ENCODE measurements at regions not wholly inside any gene's neighbourhood (a gene's known extent, or its start where the extent isn't known, plus 50 kb on each side); places are given as distances from the start of the nearest gene placed in this dataset.

DNA sequence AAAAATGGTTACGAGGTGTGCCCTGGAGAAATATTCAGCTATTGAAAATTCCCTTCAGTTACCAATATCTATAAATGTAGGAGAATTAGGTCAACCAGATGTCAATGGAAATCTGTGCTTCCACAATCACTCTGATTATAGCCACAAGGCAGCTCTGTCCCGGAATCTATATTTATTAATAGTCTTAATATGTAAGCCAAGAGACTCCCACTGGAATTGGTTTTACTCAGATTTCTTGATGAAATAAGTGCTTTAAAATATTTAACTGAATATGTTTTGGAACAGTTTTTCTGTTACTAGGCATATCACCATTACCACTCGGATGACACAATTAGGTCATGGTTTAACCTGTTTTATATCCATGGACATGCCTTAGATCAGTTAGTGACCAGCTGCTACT lies 169.6 kb downstream of the POM121L12 start:
- in situ Hi-C loops (cut with HindIII; ENCODE audit: extremely low pct_ligation_motif_present, low pct_unique_long_range_greater_than_20kb) (no loop called here), intact Hi-C loops (cut with micrococcal nuclease; ENCODE audit: unreplicated experiment) (no loop called here)
- TF ChIP-seq NR2F2 (IDR thresholded peaks at IDR 0.05; ENCODE audit: borderline replicate concordance, low read depth): no peak
- no peak for TF ChIP-seq ZNF597 (CRISPR knock-in tag; IDR thresholded peaks at IDR 0.05)
- no peak for TF ChIP-seq BRD4 (CRISPR knock-in tag; IDR thresholded peaks at IDR 0.05)
- TF ChIP-seq, protein P1, sequence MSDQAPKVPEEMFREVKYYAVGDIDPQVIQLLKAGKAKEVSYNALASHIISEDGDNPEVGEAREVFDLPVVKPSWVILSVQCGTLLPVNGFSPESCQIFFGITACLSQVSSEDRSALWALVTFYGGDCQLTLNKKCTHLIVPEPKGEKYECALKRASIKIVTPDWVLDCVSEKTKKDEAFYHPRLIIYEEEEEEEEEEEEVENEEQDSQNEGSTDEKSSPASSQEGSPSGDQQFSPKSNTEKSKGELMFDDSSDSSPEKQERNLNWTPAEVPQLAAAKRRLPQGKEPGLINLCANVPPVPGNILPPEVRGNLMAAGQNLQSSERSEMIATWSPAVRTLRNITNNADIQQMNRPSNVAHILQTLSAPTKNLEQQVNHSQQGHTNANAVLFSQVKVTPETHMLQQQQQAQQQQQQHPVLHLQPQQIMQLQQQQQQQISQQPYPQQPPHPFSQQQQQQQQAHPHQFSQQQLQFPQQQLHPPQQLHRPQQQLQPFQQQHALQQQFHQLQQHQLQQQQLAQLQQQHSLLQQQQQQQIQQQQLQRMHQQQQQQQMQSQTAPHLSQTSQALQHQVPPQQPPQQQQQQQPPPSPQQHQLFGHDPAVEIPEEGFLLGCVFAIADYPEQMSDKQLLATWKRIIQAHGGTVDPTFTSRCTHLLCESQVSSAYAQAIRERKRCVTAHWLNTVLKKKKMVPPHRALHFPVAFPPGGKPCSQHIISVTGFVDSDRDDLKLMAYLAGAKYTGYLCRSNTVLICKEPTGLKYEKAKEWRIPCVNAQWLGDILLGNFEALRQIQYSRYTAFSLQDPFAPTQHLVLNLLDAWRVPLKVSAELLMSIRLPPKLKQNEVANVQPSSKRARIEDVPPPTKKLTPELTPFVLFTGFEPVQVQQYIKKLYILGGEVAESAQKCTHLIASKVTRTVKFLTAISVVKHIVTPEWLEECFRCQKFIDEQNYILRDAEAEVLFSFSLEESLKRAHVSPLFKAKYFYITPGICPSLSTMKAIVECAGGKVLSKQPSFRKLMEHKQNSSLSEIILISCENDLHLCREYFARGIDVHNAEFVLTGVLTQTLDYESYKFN (CRISPR knock-in tag; conservative IDR thresholded peaks at IDR 0.05): no peak
- TF ChIP-seq, protein P2, sequence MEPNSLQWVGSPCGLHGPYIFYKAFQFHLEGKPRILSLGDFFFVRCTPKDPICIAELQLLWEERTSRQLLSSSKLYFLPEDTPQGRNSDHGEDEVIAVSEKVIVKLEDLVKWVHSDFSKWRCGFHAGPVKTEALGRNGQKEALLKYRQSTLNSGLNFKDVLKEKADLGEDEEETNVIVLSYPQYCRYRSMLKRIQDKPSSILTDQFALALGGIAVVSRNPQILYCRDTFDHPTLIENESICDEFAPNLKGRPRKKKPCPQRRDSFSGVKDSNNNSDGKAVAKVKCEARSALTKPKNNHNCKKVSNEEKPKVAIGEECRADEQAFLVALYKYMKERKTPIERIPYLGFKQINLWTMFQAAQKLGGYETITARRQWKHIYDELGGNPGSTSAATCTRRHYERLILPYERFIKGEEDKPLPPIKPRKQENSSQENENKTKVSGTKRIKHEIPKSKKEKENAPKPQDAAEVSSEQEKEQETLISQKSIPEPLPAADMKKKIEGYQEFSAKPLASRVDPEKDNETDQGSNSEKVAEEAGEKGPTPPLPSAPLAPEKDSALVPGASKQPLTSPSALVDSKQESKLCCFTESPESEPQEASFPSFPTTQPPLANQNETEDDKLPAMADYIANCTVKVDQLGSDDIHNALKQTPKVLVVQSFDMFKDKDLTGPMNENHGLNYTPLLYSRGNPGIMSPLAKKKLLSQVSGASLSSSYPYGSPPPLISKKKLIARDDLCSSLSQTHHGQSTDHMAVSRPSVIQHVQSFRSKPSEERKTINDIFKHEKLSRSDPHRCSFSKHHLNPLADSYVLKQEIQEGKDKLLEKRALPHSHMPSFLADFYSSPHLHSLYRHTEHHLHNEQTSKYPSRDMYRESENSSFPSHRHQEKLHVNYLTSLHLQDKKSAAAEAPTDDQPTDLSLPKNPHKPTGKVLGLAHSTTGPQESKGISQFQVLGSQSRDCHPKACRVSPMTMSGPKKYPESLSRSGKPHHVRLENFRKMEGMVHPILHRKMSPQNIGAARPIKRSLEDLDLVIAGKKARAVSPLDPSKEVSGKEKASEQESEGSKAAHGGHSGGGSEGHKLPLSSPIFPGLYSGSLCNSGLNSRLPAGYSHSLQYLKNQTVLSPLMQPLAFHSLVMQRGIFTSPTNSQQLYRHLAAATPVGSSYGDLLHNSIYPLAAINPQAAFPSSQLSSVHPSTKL (CRISPR knock-in tag; IDR thresholded peaks at IDR 0.05): no peak
- TF ChIP-seq EEA1 (CRISPR knock-in tag; IDR thresholded peaks at IDR 0.05; ENCODE audit: borderline replicate concordance): no peak
- TF ChIP-seq HOXA7 (CRISPR knock-in tag; IDR thresholded peaks at IDR 0.05): no peak
- TF ChIP-seq ZFP37 (CRISPR knock-in tag; IDR thresholded peaks at IDR 0.05; ENCODE audit: borderline replicate concordance): no peak
- TF ChIP-seq MIXL1 (CRISPR knock-in tag; IDR thresholded peaks at IDR 0.05): no peak
- no peak for TF ChIP-seq ZFP41 (CRISPR knock-in tag; IDR thresholded peaks at IDR 0.05; ENCODE audit: borderline replicate concordance)
- TF ChIP-seq POLR2A (IDR thresholded peaks at IDR 0.05; ENCODE audit: insufficient read depth in 1 of 2, low read depth in 2 of 2, low read length in 2 of 2): no peak
- no peak for TF ChIP-seq ZZZ3 (CRISPR knock-in tag; IDR thresholded peaks at IDR 0.05; ENCODE audit: borderline replicate concordance)
- TF ChIP-seq RFXAP (CRISPR knock-in tag; IDR thresholded peaks at IDR 0.05; ENCODE audit: borderline replicate concordance): no peak
- TF ChIP-seq ZC3H4 (CRISPR knock-in tag; IDR thresholded peaks at IDR 0.05; ENCODE audit: borderline replicate concordance): no peak
- Histone ChIP-seq H3K4me2 (ENCODE audit: low read depth, low read length) (no peak overlapping the region), H4K20me1 (ENCODE audit: insufficient read depth, low read length) (no peaks in the 10 kb centered on the region), H3K79me2 (ENCODE audit: insufficient read depth, low read length) (no peaks in the 10 kb centered on the region), H3K9ac (ENCODE audit: insufficient read depth, low read depth, low read length) (no peak overlapping the region), H3K36me3 (replicated peaks in 1 of 2; ENCODE audit: control insufficient read depth in 1 of 2, insufficient read depth in 2 of 2, low read length in 2 of 2) (no peaks in the 10 kb centered on the region), H3K9me3 (ENCODE audit: low read length) (peaks cover 74% of the 10 kb centered on the region), H3K27ac (ENCODE audit: extremely low read length, insufficient read depth, low read length) (no peak overlapping the region), H2AFZ (ENCODE audit: low read length) (no peak overlapping the region), H3K4me1 (ENCODE audit: insufficient read depth, low read length) (no peaks in the 10 kb centered on the region), H3K27me3 (ENCODE audit: control insufficient read depth in 1 of 2, insufficient read depth in 2 of 2, low read length in 2 of 2) (no peaks in the 10 kb centered on the region), H3K4me3 (replicated peaks in 1 of 3; ENCODE audit: insufficient read depth in 1 of 3, low read depth in 2 of 3, low read length in 3 of 3) (no peak overlapping the region)
- POLR2A ChIA-PET: no interaction called here
- FAIRE-seq (no peak), DNase-seq (ENCODE audit: low spot score) (no peak), ATAC-seq (no peak)
- CTCF ChIA-PET (ENCODE audit: low intra/inter-chr PET ratio, low total read pairs): no interaction called here
- WGBS (ENCODE audit: low lambda C conversion rate): 7% methylated on average over 3 of the region's 3 CpGs
- BruUV-seq (replicated peaks): no TSS peak

Measured in HepG2 (cell line).